ENCODE measurements at regions not wholly inside any gene's neighbourhood (a gene's known extent, or its start where the extent isn't known, plus 50 kb on each side); places are given as distances from the start of the nearest gene placed in this dataset.

GRCh38 chr5:173806270-173807035 lies 81.7 kb upstream of the CPEB4 start:
- no peaks in the 10 kb centered on the region for H3K27me3 ChIP-seq (ENCODE audit: control insufficient read depth, insufficient read depth, low read length)
- Mint-ChIP-seq H3K36me3 (no peaks in the 10 kb centered on the region), H3K27ac (no peak overlapping the region), H3K4me3 (no peak overlapping the region), H3K4me1 (peaks cover 0 to 13% of the 10 kb centered on the region in 2 donors), H3K9me3 (peaks cover 11 to 12% of the 10 kb centered on the region in 2 donors), H3K27me3 (ENCODE audit: low read depth in 2 of 2) (peaks cover 0 to 5% of the 10 kb centered on the region in 2 donors)
- H3K4me1 ChIP-seq (ENCODE audit: control insufficient read depth, insufficient read depth, low read length) = no peaks in the 10 kb centered on the region
- DNase-seq (no peak), ATAC-seq (no peak)
- 90% methylated on average over 7 of the region's 7 CpGs for WGBS (ENCODE audit: insufficient coverage)
- intact Hi-C loops (cut with micrococcal nuclease) = no loop called here
- H3K4me3 ChIP-seq (ENCODE audit: low read length) = no peak overlapping the region
- no peak overlapping the region for H3K27ac ChIP-seq (ENCODE audit: low read length)
- TF ChIP-seq CTCF (IDR thresholded peaks at IDR 0.05) = no peak
- H3K9me3 ChIP-seq (ENCODE audit: control insufficient read depth, insufficient read depth, low read length) = peaks cover 7% of the 10 kb centered on the region
- H3K36me3 ChIP-seq (ENCODE audit: control insufficient read depth, insufficient read depth, low read length) = no peaks in the 10 kb centered on the region

- no peaks in the 10 kb centered on the region for H3K36me3 ChIP-seq (ENCODE audit: control insufficient read depth, insufficient read depth, low read length)
- H3K9me3 Mint-ChIP-seq = peaks cover 14 to 15% of the 10 kb centered on the region in 2 donors
- ATAC-seq (no peak), DNase-seq (no peak)
- peaks cover 0 to 19% of the 10 kb centered on the region in 2 donors for H3K4me1 Mint-ChIP-seq
- no peaks in the 10 kb centered on the region for H3K4me1 ChIP-seq (ENCODE audit: control insufficient read depth, insufficient read depth, low read length)
- peaks cover 0 to 5% of the 10 kb centered on the region in 2 donors for H3K27me3 Mint-ChIP-seq (ENCODE audit: low read depth in 2 of 2)
- no peaks in the 10 kb centered on the region for H3K36me3 Mint-ChIP-seq
- no peak for TF ChIP-seq CTCF (IDR thresholded peaks at IDR 0.05)
- no peak overlapping the region for H3K27ac ChIP-seq (ENCODE audit: low read length)
- no peak overlapping the region for H3K4me3 ChIP-seq (ENCODE audit: low read length)
- no peak overlapping the region for H3K27ac Mint-ChIP-seq
- no peak overlapping the region for H3K4me3 Mint-ChIP-seq
- WGBS (ENCODE audit: insufficient coverage) = 90% methylated on average over 17 of the region's 17 CpGs
- H3K27me3 ChIP-seq (ENCODE audit: control insufficient read depth, insufficient read depth, low read length) = no peaks in the 10 kb centered on the region
- intact Hi-C loops (cut with micrococcal nuclease) = no loop called here
- peaks cover 7% of the 10 kb centered on the region for H3K9me3 ChIP-seq (ENCODE audit: control insufficient read depth, insufficient read depth, low read length)
These were observed 80.9 kb upstream of the CPEB4 start for GRCh38 chr5:173807181-173807655.

GRCh38 chr5:173808079-173808808 lies 79.9 kb upstream of the CPEB4 start:
- H3K9me3 Mint-ChIP-seq = peaks cover 14 to 15% of the 10 kb centered on the region in 2 donors
- intact Hi-C loops (cut with micrococcal nuclease) = no loop called here
- DNase-seq (no peak), ATAC-seq (peak in 1 of 3 donors; percentile 56)
- H3K4me3 ChIP-seq (ENCODE audit: low read length) = no peak overlapping the region
- no peak overlapping the region for H3K27ac ChIP-seq (ENCODE audit: low read length)
- H3K27ac Mint-ChIP-seq = no peak overlapping the region
- no peak overlapping the region for H3K4me3 Mint-ChIP-seq
- H3K36me3 ChIP-seq (ENCODE audit: control insufficient read depth, insufficient read depth, low read length) = no peaks in the 10 kb centered on the region
- peaks cover 7% of the 10 kb centered on the region for H3K9me3 ChIP-seq (ENCODE audit: control insufficient read depth, insufficient read depth, low read length)
- no peaks in the 10 kb centered on the region for H3K4me1 ChIP-seq (ENCODE audit: control insufficient read depth, insufficient read depth, low read length)
- H3K27me3 Mint-ChIP-seq (ENCODE audit: low read depth in 2 of 2) = peaks cover 0 to 5% of the 10 kb centered on the region in 2 donors
- 86% methylated on average over 9 of the region's 9 CpGs for WGBS (ENCODE audit: insufficient coverage)
- peaks cover 0 to 19% of the 10 kb centered on the region in 2 donors for H3K4me1 Mint-ChIP-seq
- H3K36me3 Mint-ChIP-seq = no peaks in the 10 kb centered on the region
- no peak for TF ChIP-seq CTCF (IDR thresholded peaks at IDR 0.05)
- H3K27me3 ChIP-seq (ENCODE audit: control insufficient read depth, insufficient read depth, low read length) = no peaks in the 10 kb centered on the region
